ENCODE measurements at regions not wholly inside any gene's neighbourhood (a gene's known extent, or its start where the extent isn't known, plus 50 kb on each side); places are given as distances from the start of the nearest gene placed in this dataset.

- H3K27ac ChIP-seq (ENCODE audit: low read depth, low read length): no peak overlapping the region
- intact Hi-C loops (cut with micrococcal nuclease): no loop called here
- H3K36me3 Mint-ChIP-seq: no peaks in the 10 kb centered on the region
- no peak overlapping the region for H3K4me3 ChIP-seq (ENCODE audit: low read length in 2 of 2)
- H3K36me3 ChIP-seq (ENCODE audit: insufficient read depth, low read length): no peaks in the 10 kb centered on the region
- no peak for DNase-seq
- peaks cover 0 to 11% (median 5%) of the 10 kb centered on the region in 8 donors for H3K9me3 Mint-ChIP-seq
- no peaks in the 10 kb centered on the region for H3K27me3 ChIP-seq (ENCODE audit: insufficient read depth, low read length)
- no peaks in the 10 kb centered on the region for H3K4me1 ChIP-seq (ENCODE audit: insufficient read depth, low read length)
- ChIA-PET POLR2A (ENCODE audit: partially characterized antibody) (no interaction called here), CTCF (ENCODE audit: partially characterized antibody) (no interaction called here)
- H3K9me3 ChIP-seq (ENCODE audit: control insufficient read depth in 1 of 2, low read length in 2 of 2): no peaks in the 10 kb centered on the region
- no peaks in the 10 kb centered on the region for H3K4me1 Mint-ChIP-seq
- no peaks in the 10 kb centered on the region for H3K27me3 Mint-ChIP-seq
- no peak overlapping the region for H3K4me3 Mint-ChIP-seq
- H3K27ac Mint-ChIP-seq: no peak overlapping the region
Measured at GRCh38 chr6:92273694-92274093, 1145.7 kb downstream of the EPHA7 start.

GRCh38 chr6:92271091-92271490, 1148.3 kb downstream of the EPHA7 start:
- H3K36me3 ChIP-seq (ENCODE audit: insufficient read depth, low read length): no peaks in the 10 kb centered on the region
- H3K27ac Mint-ChIP-seq: no peak overlapping the region
- no peaks in the 10 kb centered on the region for H3K27me3 Mint-ChIP-seq
- no peak overlapping the region for H3K4me3 ChIP-seq (ENCODE audit: low read length in 2 of 2)
- ChIA-PET CTCF (ENCODE audit: partially characterized antibody) (no interaction called here), POLR2A (ENCODE audit: partially characterized antibody) (no interaction called here)
- H3K4me1 Mint-ChIP-seq: no peaks in the 10 kb centered on the region
- intact Hi-C loops (cut with micrococcal nuclease): no loop called here
- H3K9me3 ChIP-seq (ENCODE audit: control insufficient read depth in 1 of 2, low read length in 2 of 2): no peaks in the 10 kb centered on the region
- H3K27me3 ChIP-seq (ENCODE audit: insufficient read depth, low read length): no peaks in the 10 kb centered on the region
- H3K27ac ChIP-seq (ENCODE audit: low read depth, low read length): no peak overlapping the region
- H3K9me3 Mint-ChIP-seq: peaks cover 0 to 21% (median 4%) of the 10 kb centered on the region in 8 donors
- H3K4me3 Mint-ChIP-seq: no peak overlapping the region
- no peaks in the 10 kb centered on the region for H3K36me3 Mint-ChIP-seq
- H3K4me1 ChIP-seq (ENCODE audit: insufficient read depth, low read length): no peaks in the 10 kb centered on the region
- DNase-seq: no peak

- H3K4me3 Mint-ChIP-seq: no peak overlapping the region
- Histone ChIP-seq H3K4me3 (ENCODE audit: low read length in 2 of 2) (no peak overlapping the region), H3K4me1 (ENCODE audit: insufficient read depth, low read length) (no peaks in the 10 kb centered on the region), H3K9me3 (ENCODE audit: control insufficient read depth in 1 of 2, low read length in 2 of 2) (no peaks in the 10 kb centered on the region), H3K27ac (ENCODE audit: low read depth, low read length) (no peak overlapping the region), H3K36me3 (ENCODE audit: insufficient read depth, low read length) (no peaks in the 10 kb centered on the region), H3K27me3 (ENCODE audit: insufficient read depth, low read length) (no peaks in the 10 kb centered on the region)
- H3K9me3 Mint-ChIP-seq: peaks cover 0 to 21% (median 4%) of the 10 kb centered on the region in 8 donors
- CTCF ChIA-PET (ENCODE audit: partially characterized antibody): no interaction called here
- no peak overlapping the region for H3K27ac Mint-ChIP-seq
- H3K36me3 Mint-ChIP-seq: no peaks in the 10 kb centered on the region
- H3K4me1 Mint-ChIP-seq: no peaks in the 10 kb centered on the region
- intact Hi-C loops (cut with micrococcal nuclease): no loop called here
- no peaks in the 10 kb centered on the region for H3K27me3 Mint-ChIP-seq
- no peak for DNase-seq
- POLR2A ChIA-PET (ENCODE audit: partially characterized antibody): no interaction called here
Measured at GRCh38 chr6:92270365-92270764, 1149.0 kb downstream of the EPHA7 start.

GRCh38 chr6:92267335-92267734, 1152.0 kb downstream of the EPHA7 start:
- no peaks in the 10 kb centered on the region for H3K27me3 ChIP-seq (ENCODE audit: insufficient read depth, low read length)
- Mint-ChIP-seq H3K9me3 (peaks cover 0 to 19% (median 4%) of the 10 kb centered on the region in 8 donors), H3K4me3 (no peak overlapping the region), H3K36me3 (no peaks in the 10 kb centered on the region), H3K27me3 (no peaks in the 10 kb centered on the region), H3K4me1 (no peaks in the 10 kb centered on the region), H3K27ac (no peak overlapping the region)
- no peak overlapping the region for H3K4me3 ChIP-seq (ENCODE audit: low read length in 2 of 2)
- H3K4me1 ChIP-seq (ENCODE audit: insufficient read depth, low read length): no peaks in the 10 kb centered on the region
- no peaks in the 10 kb centered on the region for H3K36me3 ChIP-seq (ENCODE audit: insufficient read depth, low read length)
- no peak overlapping the region for H3K27ac ChIP-seq (ENCODE audit: low read depth, low read length)
- intact Hi-C loops (cut with micrococcal nuclease): no loop called here
- no peak for DNase-seq
- no peaks in the 10 kb centered on the region for H3K9me3 ChIP-seq (ENCODE audit: control insufficient read depth in 1 of 2, low read length in 2 of 2)
- CTCF ChIA-PET (ENCODE audit: partially characterized antibody): no interaction called here
- POLR2A ChIA-PET (ENCODE audit: partially characterized antibody): no interaction called here

- H3K9me3 Mint-ChIP-seq: peaks cover 0 to 21% (median 4%) of the 10 kb centered on the region in 8 donors
- H3K27ac Mint-ChIP-seq: no peak overlapping the region
- Histone ChIP-seq H3K4me1 (ENCODE audit: insufficient read depth, low read length) (no peaks in the 10 kb centered on the region), H3K36me3 (ENCODE audit: insufficient read depth, low read length) (no peaks in the 10 kb centered on the region), H3K27ac (ENCODE audit: low read depth, low read length) (no peak overlapping the region), H3K4me3 (ENCODE audit: low read length in 2 of 2) (no peak overlapping the region), H3K27me3 (ENCODE audit: insufficient read depth, low read length) (no peaks in the 10 kb centered on the region), H3K9me3 (ENCODE audit: control insufficient read depth in 1 of 2, low read length in 2 of 2) (no peaks in the 10 kb centered on the region)
- ChIA-PET POLR2A (ENCODE audit: partially characterized antibody) (no interaction called here), CTCF (ENCODE audit: partially characterized antibody) (no interaction called here)
- no peaks in the 10 kb centered on the region for H3K27me3 Mint-ChIP-seq
- no peak overlapping the region for H3K4me3 Mint-ChIP-seq
- H3K36me3 Mint-ChIP-seq: no peaks in the 10 kb centered on the region
- intact Hi-C loops (cut with micrococcal nuclease): no loop called here
- DNase-seq: no peak
- no peaks in the 10 kb centered on the region for H3K4me1 Mint-ChIP-seq
Measured at GRCh38 chr6:92263864-92264263, 1155.5 kb downstream of the EPHA7 start.

GRCh38 chr6:92259171-92259570, 1160.2 kb downstream of the EPHA7 start:
- H3K36me3 Mint-ChIP-seq: no peaks in the 10 kb centered on the region
- H3K27me3 Mint-ChIP-seq: no peaks in the 10 kb centered on the region
- peaks cover 0 to 13% (median 2%) of the 10 kb centered on the region in 8 donors for H3K9me3 Mint-ChIP-seq
- CTCF ChIA-PET (ENCODE audit: partially characterized antibody): no interaction called here
- H3K4me3 Mint-ChIP-seq: no peak overlapping the region
- intact Hi-C loops (cut with micrococcal nuclease): no loop called here
- POLR2A ChIA-PET (ENCODE audit: partially characterized antibody): no interaction called here
- no peak for DNase-seq
- no peaks in the 10 kb centered on the region for H3K9me3 ChIP-seq (ENCODE audit: control insufficient read depth in 1 of 2, low read length in 2 of 2)
- H3K36me3 ChIP-seq (ENCODE audit: insufficient read depth, low read length): no peaks in the 10 kb centered on the region
- H3K27ac Mint-ChIP-seq: no peak overlapping the region
- no peak overlapping the region for H3K4me3 ChIP-seq (ENCODE audit: low read length in 2 of 2)
- no peaks in the 10 kb centered on the region for H3K4me1 ChIP-seq (ENCODE audit: insufficient read depth, low read length)
- no peak overlapping the region for H3K27ac ChIP-seq (ENCODE audit: low read depth, low read length)
- no peaks in the 10 kb centered on the region for H3K4me1 Mint-ChIP-seq
- H3K27me3 ChIP-seq (ENCODE audit: insufficient read depth, low read length): no peaks in the 10 kb centered on the region

GRCh38 chr6:92243315-92243714, 1176.0 kb downstream of the EPHA7 start:
- Mint-ChIP-seq H3K27me3 (no peaks in the 10 kb centered on the region), H3K36me3 (no peaks in the 10 kb centered on the region), H3K4me3 (no peak overlapping the region), H3K4me1 (no peaks in the 10 kb centered on the region), H3K9me3 (peaks cover 0 to 8% (median 3%) of the 10 kb centered on the region in 8 donors), H3K27ac (no peak overlapping the region)
- Histone ChIP-seq H3K27me3 (ENCODE audit: insufficient read depth, low read length) (no peaks in the 10 kb centered on the region), H3K36me3 (ENCODE audit: insufficient read depth, low read length) (no peaks in the 10 kb centered on the region), H3K9me3 (ENCODE audit: control insufficient read depth in 1 of 2, low read length in 2 of 2) (no peaks in the 10 kb centered on the region), H3K27ac (ENCODE audit: low read depth, low read length) (no peak overlapping the region), H3K4me1 (ENCODE audit: insufficient read depth, low read length) (no peaks in the 10 kb centered on the region), H3K4me3 (ENCODE audit: low read length in 2 of 2) (no peak overlapping the region)
- CTCF ChIA-PET (ENCODE audit: partially characterized antibody): no interaction called here
- DNase-seq: no peak
- POLR2A ChIA-PET (ENCODE audit: partially characterized antibody): no interaction called here
- intact Hi-C loops (cut with micrococcal nuclease): no loop called here

GRCh38 chr6:92231171-92231701, 1188.1 kb downstream of the EPHA7 start:
- CTCF ChIA-PET (ENCODE audit: partially characterized antibody): no interaction called here

More at GRCh38 chr6:92231171-92231701, 1188.1 kb downstream of the EPHA7 start:
- H3K27ac Mint-ChIP-seq: no peak overlapping the region
- Histone ChIP-seq H3K27me3 (ENCODE audit: insufficient read depth, low read length) (no peaks in the 10 kb centered on the region), H3K9me3 (ENCODE audit: control insufficient read depth in 1 of 2, low read length in 2 of 2) (no peaks in the 10 kb centered on the region), H3K4me1 (ENCODE audit: insufficient read depth, low read length) (no peaks in the 10 kb centered on the region), H3K27ac (ENCODE audit: low read depth, low read length) (no peak overlapping the region), H3K36me3 (ENCODE audit: insufficient read depth, low read length) (no peaks in the 10 kb centered on the region), H3K4me3 (ENCODE audit: low read length in 2 of 2) (no peak overlapping the region)
- no peaks in the 10 kb centered on the region for H3K27me3 Mint-ChIP-seq
- POLR2A ChIA-PET (ENCODE audit: partially characterized antibody): no interaction called here
- no peaks in the 10 kb centered on the region for H3K36me3 Mint-ChIP-seq
- H3K4me1 Mint-ChIP-seq: no peaks in the 10 kb centered on the region
- DNase-seq: no peak
- intact Hi-C loops (cut with micrococcal nuclease): no loop called here
- no peak overlapping the region for H3K4me3 Mint-ChIP-seq
- peaks cover 4 to 22% (median 8%) of the 10 kb centered on the region in 8 donors for H3K9me3 Mint-ChIP-seq
